ENCODE measurements at regions not wholly inside any gene's neighbourhood (a gene's known extent, or its start where the extent isn't known, plus 50 kb on each side); places are given as distances from the start of the nearest gene placed in this dataset.

DNA sequence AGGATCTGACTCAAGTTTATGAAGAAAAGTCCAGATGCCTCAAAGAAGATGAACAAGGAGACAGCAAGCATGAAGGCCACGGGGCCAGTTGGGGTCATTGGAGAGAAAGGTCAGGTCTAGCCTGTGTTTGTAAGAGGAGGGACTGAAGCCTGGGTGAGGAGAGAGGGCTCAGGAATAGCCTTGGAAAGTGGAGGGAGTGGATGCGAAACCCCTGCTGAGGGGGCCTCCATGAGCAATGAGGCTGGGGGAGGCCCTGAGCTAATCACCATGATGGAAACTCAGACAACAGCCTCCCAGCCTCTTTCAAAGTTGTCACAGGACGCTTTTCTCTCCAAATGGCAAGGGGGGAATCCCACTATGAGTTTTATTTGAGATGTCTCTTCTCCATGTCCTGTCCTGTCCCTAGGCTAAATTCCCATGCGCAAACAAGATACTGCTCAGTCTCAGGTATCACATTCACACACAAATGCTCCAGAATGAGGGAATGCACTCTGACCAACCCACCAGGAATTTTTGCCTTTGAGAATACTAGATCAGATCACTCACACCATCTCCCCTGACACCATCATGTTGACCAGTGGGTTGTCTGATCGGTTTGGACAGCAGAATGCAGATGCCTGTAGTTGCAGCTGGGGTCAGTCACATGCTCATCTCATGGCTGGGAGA, 51.3 kb upstream of the TOP3B start:
- H3K4ac ChIP-seq (replicated peaks; ENCODE audit: insufficient read length, low read depth, low read length): no peak overlapping the region
- H2BK20ac ChIP-seq (ENCODE audit: low read length): no peak overlapping the region
- no peak overlapping the region for H3K23ac ChIP-seq (ENCODE audit: insufficient read length)
- no peak overlapping the region for H3K27ac ChIP-seq (ENCODE audit: low read depth, low read length)
- no peaks in the 10 kb centered on the region for H3K79me1 ChIP-seq (ENCODE audit: low read depth, low read length)
- no peak overlapping the region for H4K5ac ChIP-seq (ENCODE audit: insufficient read length, low read depth, low read length)
- no peaks in the 10 kb centered on the region for H3K36me3 ChIP-seq (ENCODE audit: control insufficient read depth in 2 of 4, insufficient read depth in 4 of 4, low read length in 3 of 4)
- peaks cover 0 to 7% (median 0%) of the 10 kb centered on the region in 4 experiments; a peak in 3 of 7 replicates for H3K4me1 ChIP-seq (replicated peaks in 1 of 4; ENCODE audit: control insufficient read depth in 3 of 4, insufficient read depth in 4 of 4, low read length in 3 of 4)
- H3K56ac ChIP-seq (replicated peaks; ENCODE audit: insufficient read length, low read depth, low read length): no peak overlapping the region
- H3K14ac ChIP-seq (ENCODE audit: insufficient read length): no peak overlapping the region
- H3K9ac ChIP-seq (replicated peaks in 1 of 4; ENCODE audit: extremely low read depth in 1 of 4, low read depth in 3 of 4, low read length in 3 of 4): no peak overlapping the region
- no peak overlapping the region for H3K4me3 ChIP-seq (ENCODE audit: extremely low read depth in 1 of 4, insufficient read depth in 2 of 4, low read depth in 3 of 4, low read length in 4 of 4)
- CTCF ChIA-PET (ENCODE audit: partially characterized antibody): interaction anchor here (1.0 to 5.3 kb wide), 5 partner anchors 10 to 128 kb away, joined by 3 to 34 read pairs (median 4); no protein-coding TSS in a partner anchor
- no peak overlapping the region for H4K91ac ChIP-seq (replicated peaks; ENCODE audit: insufficient read length, low read length)
- no peak overlapping the region for H2AFZ ChIP-seq (ENCODE audit: low read length)
- no peak overlapping the region for H3K18ac ChIP-seq (ENCODE audit: extremely low read depth, low read length)
- no peak overlapping the region for H3K4me2 ChIP-seq (ENCODE audit: insufficient read depth in 1 of 2, low read depth in 2 of 2, low read length in 2 of 2)
- H2BK12ac ChIP-seq (ENCODE audit: low read depth, low read length): no peak overlapping the region
- H2BK120ac ChIP-seq (replicated peaks; ENCODE audit: low read depth, low read length): no peak overlapping the region
- FAIRE-seq: no peak
- peaks cover 66 to 97% (median 86%) of the 10 kb centered on the region in 4 experiments for H3K27me3 ChIP-seq (replicated peaks in 1 of 4; ENCODE audit: control insufficient read depth in 3 of 4, extremely low read depth in 1 of 4, insufficient read depth in 3 of 4, low read length in 3 of 4)
- 77% methylated on average over 5 of the region's 5 CpGs; no CpG with 5 or more reads in 1 of the 2 experiments for WGBS, 2 experiments (ENCODE audit: extremely low coverage in 1 of 2, insufficient coverage in 1 of 2, insufficient read length in 1 of 2, insufficient replicate concordance in 2 of 2, low coverage in 1 of 2, low lambda C conversion rate in 2 of 2, missing lambda C conversion rate in 1 of 2)
- DNase-seq (ENCODE audit: low read depth in 1 of 2, low spot score in 2 of 2): no peak
- no peaks in the 10 kb centered on the region for H3K23me2 ChIP-seq (ENCODE audit: low read depth, low read length)
- no peak overlapping the region for H4K8ac ChIP-seq (ENCODE audit: extremely low read depth, insufficient read depth, low read length)
- no peaks in the 10 kb centered on the region for H3K9me3 ChIP-seq (ENCODE audit: insufficient read depth in 2 of 2, low read depth in 1 of 2, low read length in 1 of 2)
- H2BK15ac ChIP-seq (ENCODE audit: low read length): no peak overlapping the region
- no peaks in the 10 kb centered on the region for H3K79me2 ChIP-seq (ENCODE audit: control insufficient read depth in 1 of 2, insufficient read depth in 2 of 2, low read length in 2 of 2)
- H2AK5ac ChIP-seq (ENCODE audit: low read depth, low read length): no peak overlapping the region
- H2BK5ac ChIP-seq (ENCODE audit: low read depth, low read length): no peak overlapping the region
- POLR2A ChIA-PET (ENCODE audit: partially characterized antibody): no interaction called here
- peaks cover 0 to 2% of the 10 kb centered on the region in 2 experiments for H4K20me1 ChIP-seq (replicated peaks in 1 of 2; ENCODE audit: control insufficient read depth in 1 of 2, insufficient read depth in 2 of 2, low read length in 2 of 2)
- TF ChIP-seq POU5F1 (IDR thresholded peaks at IDR 0.05; ENCODE audit: low read depth, low read length): no peak
- TF ChIP-seq FOSL1 (IDR thresholded peaks at IDR 0.05; ENCODE audit: insufficient read depth, low read depth, low read length): no peak
- no peak for TF ChIP-seq PHF8 (conservative IDR thresholded peaks at IDR 0.05; ENCODE audit: low read depth, low read length)
- TF ChIP-seq USF2 (IDR thresholded peaks at IDR 0.05; ENCODE audit: low read length): no peak
- no peak for TF ChIP-seq CHD2 (IDR thresholded peaks at IDR 0.05; ENCODE audit: low read length)
- no peak for TF ChIP-seq GTF2F1 (IDR thresholded peaks at IDR 0.05; ENCODE audit: borderline replicate concordance, low read depth, low read length)
- no peak for TF ChIP-seq EZH2 (IDR thresholded peaks at IDR 0.05; ENCODE audit: low read depth, low read length, severe bottlenecking)
- TF ChIP-seq EGR1 (IDR thresholded peaks at IDR 0.05; ENCODE audit: borderline replicate concordance, low read depth, low read length): no peak
- no peak for TF ChIP-seq CTCF (IDR thresholded peaks at IDR 0.05; ENCODE audit: control extremely low read depth in 1 of 3, insufficient read depth in 1 of 3, low read depth in 1 of 3, low read length in 3 of 3)
